ENCODE measurements at regions not wholly inside any gene's neighbourhood (a gene's known extent, or its start where the extent isn't known, plus 50 kb on each side); places are given as distances from the start of the nearest gene placed in this dataset.
"Not testable (repeated sequence)": the region's sequence is repeated elsewhere in the genome, so short reads cannot be mapped to it uniquely, and the experiment has no call there.

DNA sequence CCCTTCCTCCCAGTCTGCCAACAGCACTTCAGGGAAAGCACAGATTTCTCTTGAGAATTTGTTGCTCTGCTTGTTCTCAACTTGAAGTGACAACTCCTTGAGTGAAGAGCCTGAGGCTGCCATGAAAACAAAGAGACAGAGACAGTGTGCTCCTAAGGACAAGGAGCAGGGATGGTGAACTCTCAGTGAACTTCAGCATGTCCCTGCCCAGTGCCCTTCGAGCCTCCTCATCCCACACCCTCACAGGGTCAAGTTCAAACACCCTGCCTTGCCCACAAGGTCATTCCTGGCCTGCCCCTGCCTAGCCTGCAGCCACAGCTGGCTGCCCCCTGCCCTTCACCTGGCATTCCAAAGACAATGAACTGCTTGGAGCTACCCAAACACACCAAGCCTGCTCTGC, 343.5 kb upstream of the KLHL29 start:
- intact Hi-C loops (cut with DNase I), result no loop called here
- DNase-seq, result no peak
- TF ChIP-seq, protein P1, sequence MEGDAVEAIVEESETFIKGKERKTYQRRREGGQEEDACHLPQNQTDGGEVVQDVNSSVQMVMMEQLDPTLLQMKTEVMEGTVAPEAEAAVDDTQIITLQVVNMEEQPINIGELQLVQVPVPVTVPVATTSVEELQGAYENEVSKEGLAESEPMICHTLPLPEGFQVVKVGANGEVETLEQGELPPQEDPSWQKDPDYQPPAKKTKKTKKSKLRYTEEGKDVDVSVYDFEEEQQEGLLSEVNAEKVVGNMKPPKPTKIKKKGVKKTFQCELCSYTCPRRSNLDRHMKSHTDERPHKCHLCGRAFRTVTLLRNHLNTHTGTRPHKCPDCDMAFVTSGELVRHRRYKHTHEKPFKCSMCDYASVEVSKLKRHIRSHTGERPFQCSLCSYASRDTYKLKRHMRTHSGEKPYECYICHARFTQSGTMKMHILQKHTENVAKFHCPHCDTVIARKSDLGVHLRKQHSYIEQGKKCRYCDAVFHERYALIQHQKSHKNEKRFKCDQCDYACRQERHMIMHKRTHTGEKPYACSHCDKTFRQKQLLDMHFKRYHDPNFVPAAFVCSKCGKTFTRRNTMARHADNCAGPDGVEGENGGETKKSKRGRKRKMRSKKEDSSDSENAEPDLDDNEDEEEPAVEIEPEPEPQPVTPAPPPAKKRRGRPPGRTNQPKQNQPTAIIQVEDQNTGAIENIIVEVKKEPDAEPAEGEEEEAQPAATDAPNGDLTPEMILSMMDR (IDR thresholded peaks at IDR 0.05), result no peak
- 24 to 38% (median 36%) methylated on average over 1 of the region's 1 CpG for WGBS, 3 donors
- Histone ChIP-seq H3K36me3 (ENCODE audit: insufficient read depth in 1 of 2, low read depth in 1 of 2) (no peaks in the 10 kb centered on the region), H3K27ac (no peak overlapping the region), H3K4me1 (no peaks in the 10 kb centered on the region), H3K9me3 (no peaks in the 10 kb centered on the region), H3K4me3 (no peak overlapping the region), H3K27me3 (ENCODE audit: insufficient read depth in 3 of 3, low read length in 2 of 3) (no peaks in the 10 kb centered on the region)
- ATAC-seq, result no peak

DNA sequence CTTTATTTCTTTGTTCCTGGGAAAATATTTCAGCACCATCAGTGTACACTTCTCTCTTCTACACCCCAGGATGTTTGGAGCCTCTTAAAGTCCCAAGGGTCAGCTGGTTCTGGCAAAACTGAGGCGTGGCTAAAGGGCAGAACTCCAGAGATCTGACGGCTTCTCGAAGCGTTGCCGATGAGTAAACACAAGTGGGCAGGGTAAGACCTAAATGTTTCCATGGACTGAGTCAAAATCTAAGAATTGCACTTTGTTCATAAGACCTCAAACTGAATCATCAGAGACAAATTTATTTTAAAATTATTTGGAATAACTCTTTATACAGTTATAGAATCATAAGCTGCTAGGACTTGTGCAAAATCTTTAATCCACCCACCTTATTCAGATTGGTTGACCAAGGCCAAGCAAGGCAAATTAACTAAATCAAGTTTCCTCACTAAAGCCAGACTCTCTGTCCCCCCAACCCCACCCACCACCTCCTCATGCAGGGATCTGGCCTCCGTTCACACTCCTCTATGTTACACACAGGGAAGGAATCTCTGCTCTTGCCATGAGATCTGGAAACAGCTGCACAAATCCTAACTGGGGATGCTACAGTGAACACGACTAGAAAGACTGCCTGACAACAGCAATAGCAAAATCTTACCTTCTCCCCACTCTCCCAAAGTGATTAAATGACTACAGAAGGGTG, 342.6 kb upstream of the KLHL29 start:
- DNase-seq, result peak in 1 of 2 donors; percentile 41
- Histone ChIP-seq H3K4me3 (no peak overlapping the region), H3K27me3 (ENCODE audit: insufficient read depth in 3 of 3, low read length in 2 of 3) (no peaks in the 10 kb centered on the region), H3K4me1 (no peaks in the 10 kb centered on the region), H3K36me3 (ENCODE audit: insufficient read depth in 1 of 2, low read depth in 1 of 2) (no peaks in the 10 kb centered on the region), H3K27ac (no peak overlapping the region), H3K9me3 (no peaks in the 10 kb centered on the region)
- intact Hi-C loops (cut with DNase I), result no loop called here
- WGBS, 3 donors, result 22 to 30% (median 22%) methylated on average over 7 of the region's 7 CpGs
- TF ChIP-seq, protein P1 (IDR thresholded peaks at IDR 0.05), result no peak
- ATAC-seq, result peak in 2 of 4 donors; percentile 34 to 57

DNA sequence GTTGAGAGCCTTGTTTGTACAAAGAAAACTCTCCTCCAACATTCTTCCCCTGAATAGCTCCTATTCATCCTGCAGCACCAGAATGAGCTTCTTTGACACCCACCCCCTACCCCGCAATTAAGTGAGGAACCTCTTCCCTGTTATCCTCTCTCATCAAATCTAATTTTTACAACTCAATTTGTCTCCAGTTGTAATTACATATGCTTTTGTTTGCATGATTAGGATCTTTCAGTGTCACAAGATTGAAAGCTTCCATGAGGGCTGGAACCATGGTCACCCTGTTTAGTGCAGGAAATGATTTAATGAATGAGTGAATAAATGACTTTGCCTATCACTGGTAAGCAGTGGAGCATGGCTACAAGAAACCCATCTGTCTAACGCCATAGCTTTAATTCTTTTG, 334.6 kb upstream of the KLHL29 start:
- intact Hi-C loops (cut with DNase I), result no loop called here
- Histone ChIP-seq H3K27ac (no peak overlapping the region), H3K4me1 (no peaks in the 10 kb centered on the region), H3K9me3 (no peaks in the 10 kb centered on the region), H3K27me3 (ENCODE audit: insufficient read depth in 3 of 3, low read length in 2 of 3) (no peaks in the 10 kb centered on the region), H3K4me3 (no peak overlapping the region), H3K36me3 (ENCODE audit: insufficient read depth in 1 of 2, low read depth in 1 of 2) (no peaks in the 10 kb centered on the region)
- DNase-seq (no peak), ATAC-seq (no peak)
- WGBS, 3 donors, result 91 to 93% (median 91%) methylated on average over 2 of the region's 2 CpGs
- TF ChIP-seq, protein P1 (IDR thresholded peaks at IDR 0.05), result no peak

DNA sequence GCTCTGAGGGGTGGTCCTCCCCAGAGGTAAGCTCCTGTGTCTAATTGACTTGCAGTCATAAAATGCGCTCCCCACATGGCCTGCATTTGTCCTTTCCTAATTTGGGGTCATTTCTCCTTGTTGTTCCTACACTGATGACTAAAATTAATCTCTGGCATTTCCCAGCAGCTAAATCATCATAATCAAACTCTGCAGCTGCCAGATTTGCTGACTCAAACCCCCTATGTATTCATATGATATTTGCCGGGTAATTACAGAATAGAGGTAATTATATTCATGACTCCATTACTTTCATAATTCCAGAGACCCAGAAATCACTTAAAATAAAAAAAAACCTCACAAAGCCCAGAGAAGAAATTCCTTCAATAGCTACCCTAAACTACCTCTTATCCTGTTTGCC, 331.4 kb upstream of the KLHL29 start:
- Histone ChIP-seq H3K4me3 (no peak overlapping the region), H3K9me3 (no peaks in the 10 kb centered on the region), H3K27me3 (ENCODE audit: insufficient read depth in 3 of 3, low read length in 2 of 3) (no peaks in the 10 kb centered on the region), H3K27ac (no peak overlapping the region), H3K4me1 (no peaks in the 10 kb centered on the region), H3K36me3 (ENCODE audit: insufficient read depth in 1 of 2, low read depth in 1 of 2) (no peaks in the 10 kb centered on the region)
- intact Hi-C loops (cut with DNase I), result no loop called here
- no peak for ATAC-seq
- TF ChIP-seq, protein P1 (IDR thresholded peaks at IDR 0.05), result no peak
- no peak for DNase-seq
- 73 to 81% (median 74%) methylated on average over 2 of the region's 2 CpGs for WGBS, 3 donors

DNA sequence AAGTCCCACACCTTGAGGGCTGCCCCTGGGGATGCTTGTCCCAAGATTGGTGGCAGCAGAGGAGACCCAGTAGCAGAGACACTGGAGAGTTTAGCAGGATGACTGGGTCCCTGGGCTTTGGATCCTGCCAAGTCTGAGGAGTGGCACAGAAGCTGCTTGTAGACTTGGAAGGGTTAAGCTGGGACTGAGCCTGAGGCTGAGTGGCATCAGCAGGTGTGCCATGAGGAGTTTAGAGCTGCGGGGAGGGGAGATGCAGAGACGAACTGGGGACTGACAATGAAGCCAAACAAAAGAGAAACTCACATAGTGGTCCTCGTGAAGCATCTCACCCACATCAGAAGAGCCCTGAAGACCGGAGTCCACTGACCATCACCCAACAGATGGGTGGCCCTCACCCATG, 329.7 kb upstream of the KLHL29 start:
- 28 to 32% (median 29%) methylated on average over 4 of the region's 4 CpGs for WGBS, 3 donors
- H3K4me3 ChIP-seq, result no peak overlapping the region
- ATAC-seq (peak in 1 of 4 donors; percentile 47), DNase-seq (no peak)
- intact Hi-C loops (cut with DNase I), result no loop called here
- H3K4me1 ChIP-seq, result no peaks in the 10 kb centered on the region
- TF ChIP-seq, protein P1 (IDR thresholded peaks at IDR 0.05), result no peak
- no peaks in the 10 kb centered on the region for H3K27me3 ChIP-seq (ENCODE audit: insufficient read depth in 3 of 3, low read length in 2 of 3)
- no peaks in the 10 kb centered on the region for H3K9me3 ChIP-seq
- H3K27ac ChIP-seq, result no peak overlapping the region
- H3K36me3 ChIP-seq (ENCODE audit: insufficient read depth in 1 of 2, low read depth in 1 of 2), result no peaks in the 10 kb centered on the region

DNA sequence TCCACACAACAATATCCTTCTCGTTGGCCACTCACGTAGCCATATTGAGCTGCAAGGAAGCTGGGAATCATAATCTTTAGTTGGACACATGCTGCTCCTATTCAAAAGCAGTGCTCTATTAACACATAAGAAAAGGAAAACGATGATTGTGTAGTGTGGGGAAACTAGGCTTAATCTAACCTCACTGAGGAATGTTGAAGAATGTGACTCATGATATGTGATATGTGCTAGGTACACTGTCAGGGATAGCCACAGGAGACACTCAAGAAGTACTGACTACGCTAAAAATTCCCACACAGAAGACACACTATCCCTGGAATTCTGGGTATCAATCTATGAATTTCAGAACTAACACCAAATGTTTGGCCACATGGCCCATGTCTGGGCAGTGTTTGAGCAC, 328.1 kb upstream of the KLHL29 start:
- H3K9me3 ChIP-seq; intact Hi-C loops (cut with DNase I); H3K36me3 ChIP-seq (ENCODE audit: insufficient read depth in 1 of 2, low read depth in 1 of 2); DNase-seq; H3K4me3 ChIP-seq; H3K4me1 ChIP-seq; H3K27me3 ChIP-seq (ENCODE audit: insufficient read depth in 3 of 3, low read length in 2 of 3); H3K27ac ChIP-seq: not testable (repeated sequence)
- WGBS, 3 donors, result 70 to 76% (median 71%) methylated on average over 4 of the region's 4 CpGs
- ATAC-seq, result peak in 1 of 4 donors; percentile 48

All from psoas muscle (tissue), 7 donors.